ENCODE measurements at regions not wholly inside any gene's neighbourhood (a gene's known extent, or its start where the extent isn't known, plus 50 kb on each side); places are given as distances from the start of the nearest gene placed in this dataset.

DNA sequence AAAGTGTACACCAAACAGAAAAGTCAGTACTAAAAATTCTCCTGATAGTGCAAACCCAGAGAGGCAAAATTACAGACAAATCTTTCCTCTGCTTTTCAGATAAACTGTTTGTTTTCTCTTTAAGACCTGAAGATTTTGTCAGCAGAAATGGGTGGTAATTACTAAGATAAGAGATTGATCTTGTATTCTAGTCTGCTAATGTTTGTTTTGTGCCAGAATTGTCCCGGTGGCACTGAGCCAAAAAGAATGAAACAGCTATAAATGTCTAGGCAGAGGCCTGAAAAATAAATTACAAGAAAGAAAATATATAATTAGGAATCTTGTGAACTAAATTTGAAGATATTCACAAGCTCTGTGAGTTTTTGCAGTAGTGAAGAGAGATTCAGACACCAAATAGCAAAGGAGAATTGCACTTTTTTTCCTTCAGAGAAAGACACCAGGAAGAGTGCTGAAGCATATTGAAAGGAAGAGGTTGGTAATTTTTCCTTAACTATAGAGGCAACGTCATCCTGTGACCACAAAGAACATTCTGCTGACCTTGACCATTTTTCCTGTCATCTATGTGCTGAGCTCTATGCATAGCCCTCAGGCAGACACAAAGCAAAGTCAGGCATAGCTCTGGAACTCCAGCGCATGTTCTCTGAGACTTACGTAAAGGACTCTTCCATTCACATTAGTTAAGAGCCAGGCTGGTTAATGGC lies 314.5 kb upstream of the RASGEF1B start:
- TF ChIP-seq TARDBP (IDR thresholded peaks at IDR 0.05): no peak
- TF ChIP-seq NFRKB (IDR thresholded peaks at IDR 0.05): no peak
- no peak for TF ChIP-seq SUZ12 (IDR thresholded peaks at IDR 0.05)
- TF ChIP-seq CTBP1 (IDR thresholded peaks at IDR 0.05; ENCODE audit: borderline replicate concordance): no peak
- TF ChIP-seq ZNF384 (IDR thresholded peaks at IDR 0.05): no peak
- TF ChIP-seq SP1 (IDR thresholded peaks at IDR 0.05): no peak
- no peak for TF ChIP-seq HDGF (IDR thresholded peaks at IDR 0.05; ENCODE audit: borderline replicate concordance)
- no peak for TF ChIP-seq ELF4 (IDR thresholded peaks at IDR 0.05)
- TF ChIP-seq FOXK2 (IDR thresholded peaks at IDR 0.05): no peak
- no peak for TF ChIP-seq ARNT (IDR thresholded peaks at IDR 0.05)
- TF ChIP-seq L3MBTL2 (conservative IDR thresholded peaks at IDR 0.05): no peak
- no peak for TF ChIP-seq BHLHE40 (IDR thresholded peaks at IDR 0.05; ENCODE audit: borderline replicate concordance)
- TF ChIP-seq FOXA1 (IDR thresholded peaks at IDR 0.05): no peak
- TF ChIP-seq LEF1 (IDR thresholded peaks at IDR 0.05; ENCODE audit: borderline replicate concordance): no peak

All from HEK293T (cell line).